ENCODE measurements at regions not wholly inside any gene's neighbourhood (a gene's known extent, or its start where the extent isn't known, plus 50 kb on each side); places are given as distances from the start of the nearest gene placed in this dataset.

DNA sequence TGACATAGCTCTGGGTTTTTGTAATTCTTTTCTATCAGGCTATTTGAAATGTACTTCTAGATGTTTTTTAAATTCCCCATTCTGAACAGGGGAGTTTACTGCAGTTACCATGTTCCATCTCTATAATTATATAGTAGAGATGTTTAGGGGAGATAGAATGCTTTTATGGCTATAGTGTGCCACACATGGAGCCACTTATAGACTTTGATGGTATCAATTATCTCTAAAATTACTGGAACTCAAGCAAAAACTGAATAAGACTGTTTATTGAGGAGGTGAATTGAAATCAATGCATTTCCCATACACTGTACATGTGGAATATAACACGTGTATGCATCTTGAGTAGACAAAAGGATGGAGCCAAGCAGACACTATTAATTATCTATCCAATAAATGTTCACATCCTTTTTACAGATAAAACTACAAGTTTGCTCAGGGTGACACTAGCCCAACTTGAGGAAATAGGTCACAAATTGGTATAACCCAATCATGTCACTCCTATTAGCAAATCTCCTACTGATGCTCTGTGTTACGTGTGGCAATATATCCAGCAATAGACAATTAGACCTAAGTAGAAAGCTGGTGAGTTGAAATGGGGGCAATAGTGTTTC is 1882.6 kb downstream of the PCDH9 start:
- Histone ChIP-seq H3K36me3 (no peaks in the 10 kb centered on the region), H3K4me1 (no peaks in the 10 kb centered on the region), H3K27me3 (no peaks in the 10 kb centered on the region), H3K4me3 (ENCODE audit: low read depth, low read length) (no peak overlapping the region), H3K9me3 (no peaks in the 10 kb centered on the region)
- DNase-seq: no peak
- TF ChIP-seq CTCF (IDR thresholded peaks at IDR 0.05; ENCODE audit: low read depth, low read length): no peak

DNA sequence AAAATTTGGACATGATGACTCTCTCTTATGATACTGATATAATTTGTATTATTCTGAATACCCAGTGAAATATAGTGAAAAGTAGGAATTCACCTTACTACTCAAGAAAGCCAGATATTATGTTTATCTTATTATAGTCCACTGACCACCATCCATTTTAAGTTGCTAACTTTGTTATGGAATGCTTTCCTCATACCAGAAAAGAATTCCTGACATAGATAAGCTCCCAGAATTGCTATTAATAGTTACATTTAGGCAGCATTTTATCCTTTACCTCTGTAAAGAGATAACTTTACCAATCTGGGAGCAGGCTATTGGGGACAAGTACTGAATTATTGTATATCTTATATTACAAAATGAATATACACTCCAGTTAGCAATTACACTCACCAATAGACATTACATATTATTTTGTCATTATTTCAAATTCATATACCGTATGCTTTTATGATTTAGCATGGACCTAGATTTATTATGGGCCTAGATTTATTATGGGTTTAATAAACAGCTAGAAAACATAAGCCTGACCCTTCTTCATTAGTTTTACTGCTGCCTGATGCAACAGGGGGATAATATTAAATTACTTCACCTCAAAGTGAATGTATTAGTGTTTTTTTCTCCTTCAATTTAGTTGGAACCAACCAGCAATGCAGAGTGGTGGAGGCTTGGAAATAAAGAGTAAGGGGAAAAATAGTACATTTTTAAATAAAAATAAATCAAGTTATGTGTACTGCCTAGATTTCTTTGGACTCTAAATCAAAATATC is 1886.1 kb downstream of the PCDH9 start:
- DNase-seq: no peak
- Histone ChIP-seq H3K36me3 (no peaks in the 10 kb centered on the region), H3K27me3 (no peaks in the 10 kb centered on the region), H3K4me3 (ENCODE audit: low read depth, low read length) (no peak overlapping the region), H3K4me1 (no peaks in the 10 kb centered on the region), H3K9me3 (no peaks in the 10 kb centered on the region)
- no peak for TF ChIP-seq CTCF (IDR thresholded peaks at IDR 0.05; ENCODE audit: low read depth, low read length)

DNA sequence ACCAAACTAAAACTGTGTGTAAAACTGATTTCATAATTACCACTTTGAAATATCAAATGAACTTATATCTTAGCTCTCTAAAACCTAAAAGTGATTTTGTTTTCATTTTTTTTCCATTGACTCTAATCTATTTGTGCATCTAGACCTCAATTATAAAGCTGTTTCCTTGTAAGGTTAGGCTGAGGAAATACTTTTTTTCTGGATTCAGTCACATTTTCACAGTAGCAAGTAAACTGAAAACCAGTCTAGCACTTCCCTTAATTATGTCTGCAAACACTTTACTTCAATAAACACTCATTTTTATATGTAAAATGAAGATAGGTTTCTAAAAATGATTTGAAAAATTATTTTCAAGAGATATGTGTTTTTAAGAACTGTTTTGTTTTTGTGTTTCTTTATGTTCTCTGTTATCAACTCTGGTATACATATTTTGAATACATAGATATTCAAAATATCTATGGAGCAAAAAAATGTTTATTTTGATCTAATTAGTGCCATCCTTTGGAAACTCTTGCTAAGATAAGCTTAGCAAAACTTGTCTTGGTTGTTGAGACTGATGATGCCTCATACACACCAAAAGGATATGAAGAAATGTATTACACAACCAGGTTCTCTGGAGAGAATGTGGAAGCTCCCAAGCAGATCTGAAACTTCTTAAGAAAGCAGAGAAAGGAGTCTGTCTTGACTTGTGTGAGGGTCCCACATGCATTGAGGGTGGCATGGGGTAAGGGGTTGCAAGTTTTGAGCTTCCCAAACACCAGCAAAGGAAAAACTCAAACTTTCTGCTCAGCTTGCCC is 1887.4 kb downstream of the PCDH9 start:
- Histone ChIP-seq H3K4me3 (ENCODE audit: low read depth, low read length) (no peak overlapping the region), H3K36me3 (no peaks in the 10 kb centered on the region), H3K4me1 (no peaks in the 10 kb centered on the region), H3K27me3 (no peaks in the 10 kb centered on the region), H3K9me3 (no peaks in the 10 kb centered on the region)
- TF ChIP-seq CTCF (IDR thresholded peaks at IDR 0.05; ENCODE audit: low read depth, low read length): no peak
- DNase-seq: no peak

DNA sequence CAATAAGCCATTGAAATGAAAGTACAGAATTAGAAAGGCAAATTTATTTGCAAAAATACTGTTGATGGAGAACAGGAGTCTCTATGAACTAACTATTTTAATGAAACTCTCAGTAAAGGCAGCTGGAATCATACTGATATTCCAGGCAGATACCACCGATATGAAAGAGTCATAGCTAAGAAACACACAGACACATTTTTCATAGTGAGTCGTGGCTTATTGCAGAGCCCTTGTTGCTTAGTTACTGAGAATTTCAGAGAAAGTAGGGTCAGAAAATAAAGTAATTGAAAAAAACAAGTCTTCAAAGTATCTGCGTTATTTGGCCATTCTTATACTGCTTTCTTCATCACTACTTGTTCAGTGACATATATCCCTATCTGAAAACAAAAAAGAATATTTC is 1890.9 kb downstream of the PCDH9 start:
- Histone ChIP-seq H3K36me3 (no peaks in the 10 kb centered on the region), H3K4me1 (no peaks in the 10 kb centered on the region), H3K9me3 (no peaks in the 10 kb centered on the region), H3K27me3 (no peaks in the 10 kb centered on the region), H3K4me3 (ENCODE audit: low read depth, low read length) (no peak overlapping the region)
- no peak for DNase-seq
- TF ChIP-seq CTCF (IDR thresholded peaks at IDR 0.05; ENCODE audit: low read depth, low read length): no peak

DNA sequence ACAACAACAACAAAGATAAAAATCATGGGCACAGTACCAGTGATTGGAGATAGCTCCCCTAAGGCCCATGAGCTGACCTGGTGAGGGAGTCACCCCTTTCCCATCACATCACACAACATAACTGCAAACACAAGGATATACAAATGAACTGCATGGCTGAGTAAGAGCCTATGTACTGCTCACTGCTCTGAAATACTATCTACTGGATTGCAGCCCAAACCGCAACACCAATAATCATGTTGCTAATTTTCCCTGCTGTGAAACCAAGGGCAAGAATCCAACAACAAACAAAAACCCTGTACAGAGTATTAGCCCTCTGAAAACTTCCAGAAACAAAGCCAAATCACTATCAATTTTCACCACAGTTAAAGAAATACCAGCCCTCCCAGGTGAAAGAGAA is 1893.2 kb downstream of the PCDH9 start:
- Histone ChIP-seq H3K36me3 (no peaks in the 10 kb centered on the region), H3K27me3 (no peaks in the 10 kb centered on the region), H3K4me3 (ENCODE audit: low read depth, low read length) (no peak overlapping the region), H3K4me1 (no peaks in the 10 kb centered on the region), H3K9me3 (no peaks in the 10 kb centered on the region)
- TF ChIP-seq CTCF (IDR thresholded peaks at IDR 0.05; ENCODE audit: low read depth, low read length): no peak
- DNase-seq: no peak

Data from BE2C (cell line).